K562 (cell line): ENCODE measurements at regions not wholly inside any gene's neighbourhood (a gene's known extent, or its start where the extent isn't known, plus 50 kb on each side); places are given as distances from the start of the nearest gene placed in this dataset.

ENCODE experiments used
- ATAC-seq: fragments of 200-7000 bp; cut with Tn5 transposase; 3 replicates; pipeline ENCODE4 v1.9.1; 2020; ENCODE audit warnings: moderate library complexity
- BruUV-seq: library from RNA; stranded (reverse); fragments of 400-500 nt; replicated peaks from 2 replicates; lab custom pipeline; 2021; lab: Mats Ljungman, UMichigan
- CTCF ChIA-PET: fragments of 300-600 bp; formaldehyde crosslinking; extraction: SDS; loops from one replicate; lab custom pipeline; 2021; ENCODE audit warnings: low intra/inter-chr PET ratio; lab: Yijun Ruan, JAX
- POLR2A ChIA-PET: fragments of 300-600, 350-650 bp; sonication (Branson Sonifier 250); formaldehyde crosslinking; extraction: SDS; loops from one replicate; lab custom pipeline; 2021; ENCODE audit warnings: antibody characterized with exemption, inconsistent platforms; lab: Yijun Ruan, JAX
- DNase-seq, 4 experiments: peaks; one replicate each; pipeline versions ENCODE4 v3.0.0 to v3.0.0-alpha.2; 2011 to 2018; ENCODE audit warnings: low spot score in 3 of 4, mixed read lengths in 3 of 4; ENCODE audit errors: extremely low read depth in 1 of 4
- FAIRE-seq: peaks from 2 replicates; lab custom pipeline; 2011; peaks lifted over from hg19 to GRCh38; lab: Jason Lieb, UNC
- H2AFZ ChIP-seq: 2 replicates; pipeline ENCODE4 v1.6.0; 2011; ENCODE audit warnings: low read depth, low read length, control low read depth, inconsistent platforms
- H3K27ac ChIP-seq: fragments of 200-600 bp; 3 replicates; pipeline ENCODE4 v1.8.0; 2011; ENCODE audit warnings: low read depth, mild to moderate bottlenecking, control low read depth, inconsistent platforms, low read length, moderate library complexity, mixed read lengths; ENCODE audit errors: extremely low read depth
- H3K27me3 ChIP-seq, 2 experiments: fragments of 300-600 bp in 1 of 2; 2 replicates in 1 of 2; 3 replicates in 1 of 2; pipeline versions ENCODE4 v1.6.0 to v1.8.0; 2011; ENCODE audit warnings: inconsistent platforms in 2 of 2, low read length in 2 of 2, mild to moderate bottlenecking in 1 of 2, mixed read lengths in 1 of 2, moderate library complexity in 1 of 2; ENCODE audit not compliant: control insufficient read depth in 2 of 2, insufficient read depth in 2 of 2
- H3K36me3 ChIP-seq: fragments of 300-600 bp; 3 replicates; pipeline ENCODE4 v1.8.0; 2011; ENCODE audit warnings: mild to moderate bottlenecking, low read length, inconsistent platforms; ENCODE audit not compliant: control insufficient read depth, insufficient read depth
- H3K4me1 ChIP-seq, 2 experiments: fragments of 200-600 bp in 1 of 2; replicated peaks in 1 of 2; 2 replicates in 1 of 2; 3 replicates in 1 of 2; pipeline versions ENCODE4 v1.5.1 to v1.8.0; 2011; ENCODE audit warnings: inconsistent platforms in 2 of 2, low read length in 2 of 2, mild to moderate bottlenecking in 1 of 2, mixed read lengths in 1 of 2, moderate library complexity in 1 of 2; ENCODE audit not compliant: control insufficient read depth in 2 of 2, insufficient read depth in 2 of 2
- H3K4me2 ChIP-seq: 2 replicates; pipeline ENCODE4 v1.6.1; 2011; ENCODE audit warnings: low read length, control low read depth, inconsistent platforms, mixed read lengths; ENCODE audit not compliant: insufficient read depth
- H3K4me3 ChIP-seq: fragments of 200-600 bp; sonication (generic), shearing (Covaris generic); 2 replicates; pipeline ENCODE4 v1.5.1; 2016; ENCODE audit warnings: control low read depth, inconsistent platforms
- H3K79me2 ChIP-seq: fragments of 200-600 bp; 3 replicates; pipeline ENCODE4 v1.8.0; 2011; ENCODE audit warnings: low read length, inconsistent platforms; ENCODE audit not compliant: control insufficient read depth, insufficient read depth
- H3K9ac ChIP-seq, 2 experiments: 2 replicates each; pipeline versions ENCODE4 v1.6.0 to v1.6.1; 2011; ENCODE audit warnings: low read depth in 2 of 2, low read length in 2 of 2, control low read depth in 1 of 2, inconsistent platforms in 1 of 2, mild to moderate bottlenecking in 1 of 2, mixed read lengths in 1 of 2; ENCODE audit not compliant: insufficient read depth in 1 of 2
- H3K9me1 ChIP-seq: one replicate; pipeline ENCODE4 v1.6.0; 2011; ENCODE audit warnings: inconsistent platforms, mild to moderate bottlenecking, low read length, moderate library complexity; ENCODE audit not compliant: control insufficient read depth, insufficient read depth
- H3K9me3 ChIP-seq: replicated peaks from 2 replicates; pipeline ENCODE4 v1.5.1; 2011; ENCODE audit warnings: low read depth, low read length, inconsistent platforms; ENCODE audit not compliant: control insufficient read depth, insufficient read depth
- H4K20me1 ChIP-seq: replicated peaks from 2 replicates; pipeline ENCODE4 v1.6.1; 2011; ENCODE audit warnings: low read length, inconsistent platforms, mixed read lengths; ENCODE audit not compliant: control insufficient read depth, insufficient read depth
- ARID1B ChIP-seq: fragments of 450-650 bp; IDR thresholded peaks from 2 replicates; pipeline ENCODE4 v1.6.1; 2016; ENCODE audit warnings: antibody characterized with exemption, mild to moderate bottlenecking, inconsistent platforms
- ATF1 ChIP-seq, 2 experiments: fragments of 450-650 bp in 1 of 2; IDR thresholded peaks; 2 replicates each; pipeline ENCODE4 v1.6.1; 2016; ENCODE audit warnings: missing compliant biosample characterization in 1 of 2, missing genetic modification characterization in 1 of 2
- ATF7 ChIP-seq: fragments of 450-650 bp; IDR thresholded peaks from 2 replicates; pipeline ENCODE4 v1.7.1; 2014; ENCODE audit warnings: mild to moderate bottlenecking, moderate library complexity
- CBX3 ChIP-seq, 2 experiments: IDR thresholded peaks; 1 replicate in 1 of 2; 2 replicates in 1 of 2; pipeline ENCODE4 v1.6.1; 2012; ENCODE audit warnings: inconsistent platforms in 2 of 2, low read length in 2 of 2, borderline replicate concordance in 1 of 2, control low read depth in 1 of 2
- CEBPB ChIP-seq: fragments of 450-650 bp; IDR thresholded peaks from 2 replicates; pipeline ENCODE4 v1.6.1; 2016; ENCODE audit warnings: missing genetic modification characterization, missing compliant biosample characterization
- CHD2 ChIP-seq: IDR thresholded peaks from 2 replicates; pipeline ENCODE4 v1.6.1; 2011; ENCODE audit warnings: low read depth, low read length
- CREB1 ChIP-seq, 2 experiments: sonication (generic) in 1 of 2; formaldehyde crosslinking in 1 of 2; IDR thresholded peaks; 2 replicates each; pipeline versions ENCODE4 v1.6.1 to v1.8.0; 2012 to 2022; ENCODE audit warnings: inconsistent platforms in 1 of 2, mild to moderate bottlenecking in 1 of 2, missing genetic modification reagents in 1 of 2, moderate library complexity in 1 of 2
- E2F3 ChIP-seq: fragments of 250-450 bp; sonication (Bioruptor Pico); IDR thresholded peaks from 2 replicates; pipeline ENCODE4 v1.4.0; 2020; ENCODE audit warnings: mild to moderate bottlenecking
- EHMT2 ChIP-seq: fragments of 450-650 bp; IDR thresholded peaks from 2 replicates; pipeline ENCODE4 v1.6.1; 2018; ENCODE audit warnings: antibody characterized with exemption
- ELF4 ChIP-seq: fragments of 450-650 bp; formaldehyde crosslinking; IDR thresholded peaks from 2 replicates; pipeline ENCODE4 v1.4.0; 2022; ENCODE audit warnings: missing genetic modification characterization
- EP300 ChIP-seq: IDR thresholded peaks from 2 replicates; pipeline ENCODE4 v1.6.1; 2012; ENCODE audit warnings: low read length, improper control_type of control experiment
- FOSL1 ChIP-seq: fragments of 200-800 bp; sonication (Bioruptor generic); conservative IDR thresholded peaks from 2 replicates; pipeline ENCODE4 v1.6.1; 2016; ENCODE audit warnings: missing genetic modification characterization, missing compliant biosample characterization
- FOXM1 ChIP-seq, 2 experiments: fragments of 450-650 bp in 1 of 2; sonication (generic) in 1 of 2; formaldehyde crosslinking in 1 of 2; IDR thresholded peaks; 2 replicates each; pipeline versions ENCODE4 v1.6.1 to v1.9.0; 2017 to 2022; ENCODE audit warnings: low read depth in 2 of 2, mild to moderate bottlenecking in 2 of 2, missing genetic modification reagents in 1 of 2, moderate library complexity in 1 of 2
- MTA2 ChIP-seq: fragments of 450-650 bp; IDR thresholded peaks from 2 replicates; pipeline ENCODE4 v1.6.1; 2016; ENCODE audit warnings: low read depth
- NCOR1 ChIP-seq: fragments of 450-650 bp; IDR thresholded peaks from 2 replicates; pipeline ENCODE4 v1.6.1; 2016; ENCODE audit warnings: mild to moderate bottlenecking, moderate library complexity
- PHB2 ChIP-seq: fragments of 450-650 bp; IDR thresholded peaks from 2 replicates; pipeline ENCODE4 v1.6.1; 2017; ENCODE audit warnings: low read depth
- PKNOX1 ChIP-seq: fragments of 450-650 bp; IDR thresholded peaks from 2 replicates; pipeline ENCODE4 v1.6.1; 2016
- PML ChIP-seq: IDR thresholded peaks from 2 replicates; pipeline ENCODE4 v1.6.1; 2012; ENCODE audit warnings: low read length, inconsistent platforms
- SIRT6 ChIP-seq: IDR thresholded peaks from one replicate; pipeline ENCODE4 v1.6.1; 2012; ENCODE audit warnings: low read depth, mild to moderate bottlenecking, control low read depth, inconsistent platforms, low read length, moderate library complexity
- SMAD4 ChIP-seq: fragments of 250-450 bp; sonication (Bioruptor Pico); conservative IDR thresholded peaks from 2 replicates; pipeline ENCODE4 v1.8.0; 2021; ENCODE audit warnings: inconsistent platforms, mild to moderate bottlenecking, moderate library complexity
- SMARCC2 ChIP-seq: fragments of 450-650 bp; IDR thresholded peaks from 2 replicates; pipeline ENCODE4 v1.6.1; 2017; ENCODE audit warnings: antibody characterized with exemption, moderate library complexity, mild to moderate bottlenecking, low read depth
- TAF15 ChIP-seq: fragments of 200-400 bp; formaldehyde crosslinking; IDR thresholded peaks from 2 replicates; pipeline ENCODE4 v1.6.1; 2017; ENCODE audit warnings: mild to moderate bottlenecking, low read depth, low read length, moderate library complexity
- TRIM24 ChIP-seq, 2 experiments: fragments of 450-650 bp; IDR thresholded peaks; 2 replicates each; pipeline ENCODE4 v1.6.1; 2016
- ZFP1 ChIP-seq: fragments of 450-650 bp; formaldehyde crosslinking; IDR thresholded peaks from 2 replicates; pipeline ENCODE4 v1.4.0; 2020; ENCODE audit warnings: mild to moderate bottlenecking, mixed read lengths
- ZFX ChIP-seq: sonication (generic); formaldehyde crosslinking; IDR thresholded peaks from 2 replicates; pipeline ENCODE4 v1.8.0; 2022; ENCODE audit warnings: mild to moderate bottlenecking, missing genetic modification reagents, moderate library complexity
- ZNF354B ChIP-seq: fragments of 250-450 bp; sonication (Bioruptor Pico); IDR thresholded peaks from 2 replicates; pipeline ENCODE4 v1.4.0; 2020
- ZNF445 ChIP-seq: fragments of 250-450 bp; sonication (Bioruptor Pico); IDR thresholded peaks from 2 replicates; pipeline ENCODE4 v1.4.0; 2020; ENCODE audit warnings: low read depth, mild to moderate bottlenecking, moderate library complexity
- WGBS: fragments of 100-300 bp; shearing (Covaris generic); methylation state at CpG from one replicate; pipeline ENCODE4 v1.1.6; 2016; ENCODE audit warnings: low coverage, mixed read lengths; ENCODE audit not compliant: insufficient coverage; ENCODE audit errors: missing lambda C conversion rate; 5-methylcytosine and 5-hydroxymethylcytosine counted together
- in situ Hi-C: fragments of 300-500 bp; cut with MboI; formaldehyde crosslinking; loops from 4 replicates; pipeline ENCODE4 v1.15.0; 2018; ENCODE audit warnings: inconsistent platforms, mixed read lengths
- intact Hi-C: fragments of 100-400 bp; cut with micrococcal nuclease; formaldehyde crosslinking; loops from 2 replicates; pipeline ENCODE4 v1.14.2; 2022

GRCh38 chr12:105840384-105840783, 298.4 kb downstream of the NUAK1 start:
- Histone ChIP-seq H3K9me3 (no peaks in the 10 kb centered on the region), H4K20me1 (no peaks in the 10 kb centered on the region), H3K4me3 (no peak overlapping the region), H2AFZ (peak overlapping the region; percentile 28), H3K27ac (peak overlapping the region; percentile 49; the same call in 2 of the 3 replicates), H3K79me2 (no peaks in the 10 kb centered on the region), H3K4me2 (peak overlapping the region; percentile 64), H3K27me3 (no peaks in the 10 kb centered on the region; a peak in 1 of 5 replicates), H3K9me1 (no peaks in the 10 kb centered on the region), H3K9ac (no peak overlapping the region), H3K36me3 (no peaks in the 10 kb centered on the region), H3K4me1 (peaks cover 0 to 22% of the 10 kb centered on the region in 2 experiments; a peak in 2 of 5 replicates)
- no TSS peak for BruUV-seq
- WGBS, result 1% methylated on average over 4 of the region's 4 CpGs
- ATAC-seq (peak; percentile 94), FAIRE-seq (peak; percentile 88), DNase-seq (peak; percentile 23 to 81 (median 50))
- ChIA-PET POLR2A (interaction anchor here (0.7 to 1.2 kb wide), 2 partner anchors 9 to 14 kb away, joined by 3 to 4 read pairs; no protein-coding TSS in a partner anchor), CTCF (no interaction called here)
- intact Hi-C loops, result no loop called here
- in situ Hi-C loops, result no loop called here
- TF ChIP-seq SMAD4 (CRISPR knock-in tag) (peak; percentile 65), ZNF354B (no peak), ZNF445 (no peak), E2F3 (CRISPR knock-in tag) (no peak), ZFP1 (no peak), FOSL1 (peak; percentile 58), FOXM1 (IDR thresholded peaks at IDR 0.05; ENCODE audit: low read depth) (peak; percentile 81), FOXM1 (CRISPR knock-in tag; IDR thresholded peaks at IDR 0.05; ENCODE audit: low read depth) (no peak), MTA2 (peak; percentile 86), ATF1 (CRISPR knock-in tag; IDR thresholded peaks at IDR 0.05) (no peak), ATF1 (tag; IDR thresholded peaks at IDR 0.05) (0 out of 2 replicates have a peak, but pooled peaks have one; percentile 25), NCOR1 (peak; percentile 88), EP300 (peak; percentile 86; the same call in 1 of the 2 replicates), ARID1B (peak; percentile 96), ATF7 (peak; percentile 44; the same call in 1 of the 2 replicates), PKNOX1 (peak; percentile 14; the same call in 1 of the 2 replicates), EHMT2 (0 out of 2 replicates have a peak, but pooled peaks have one; percentile 56), CHD2 (no peak), PHB2 (peak; percentile 69; the same call in 1 of the 2 replicates), SMARCC2 (peak; percentile 70; the same call in 1 of the 2 replicates), CBX3 (IDR thresholded peaks at IDR 0.05; ENCODE audit: borderline replicate concordance in 1 of 2, low read length in 2 of 2) (peak in 1 of 2 experiments; percentile 23; a peak in 1 of 3 replicates), CEBPB (tag) (peak; percentile 78), CREB1 (IDR thresholded peaks at IDR 0.05) (0 out of 2 replicates have a peak, but pooled peaks have one; percentile 18), CREB1 (CRISPR knock-in tag; IDR thresholded peaks at IDR 0.05) (no peak), TAF15 (no peak), TRIM24 (IDR thresholded peaks at IDR 0.05) (peak; percentile 64 to 89), ELF4 (no peak), SIRT6 (no peak), ZFX (CRISPR knock-in tag) (no peak), PML (peak; percentile 80)
